ENCODE measurements at regions not wholly inside any gene's neighbourhood (a gene's known extent, or its start where the extent isn't known, plus 50 kb on each side); places are given as distances from the start of the nearest gene placed in this dataset.

DNA sequence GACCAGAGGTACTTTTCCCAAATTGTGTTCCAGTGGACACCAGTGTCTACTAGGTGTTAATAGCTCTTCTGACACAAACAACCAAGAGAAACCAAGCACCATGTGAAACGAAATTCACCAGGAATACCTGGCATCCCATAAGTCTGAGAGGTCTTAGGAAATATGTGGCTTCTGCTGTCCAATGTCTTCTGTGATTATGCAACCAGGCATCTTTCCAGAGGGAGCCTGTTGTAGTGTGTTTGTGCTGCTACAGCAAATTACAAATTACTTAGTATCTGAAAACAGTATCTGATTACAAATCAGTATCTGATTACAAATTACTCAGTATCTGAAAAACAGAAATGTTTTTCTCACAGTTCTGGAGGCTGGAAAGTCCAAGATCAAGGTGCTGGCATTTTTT lies 133.6 kb upstream of the NPVF start:
- TF ChIP-seq, protein P1, sequence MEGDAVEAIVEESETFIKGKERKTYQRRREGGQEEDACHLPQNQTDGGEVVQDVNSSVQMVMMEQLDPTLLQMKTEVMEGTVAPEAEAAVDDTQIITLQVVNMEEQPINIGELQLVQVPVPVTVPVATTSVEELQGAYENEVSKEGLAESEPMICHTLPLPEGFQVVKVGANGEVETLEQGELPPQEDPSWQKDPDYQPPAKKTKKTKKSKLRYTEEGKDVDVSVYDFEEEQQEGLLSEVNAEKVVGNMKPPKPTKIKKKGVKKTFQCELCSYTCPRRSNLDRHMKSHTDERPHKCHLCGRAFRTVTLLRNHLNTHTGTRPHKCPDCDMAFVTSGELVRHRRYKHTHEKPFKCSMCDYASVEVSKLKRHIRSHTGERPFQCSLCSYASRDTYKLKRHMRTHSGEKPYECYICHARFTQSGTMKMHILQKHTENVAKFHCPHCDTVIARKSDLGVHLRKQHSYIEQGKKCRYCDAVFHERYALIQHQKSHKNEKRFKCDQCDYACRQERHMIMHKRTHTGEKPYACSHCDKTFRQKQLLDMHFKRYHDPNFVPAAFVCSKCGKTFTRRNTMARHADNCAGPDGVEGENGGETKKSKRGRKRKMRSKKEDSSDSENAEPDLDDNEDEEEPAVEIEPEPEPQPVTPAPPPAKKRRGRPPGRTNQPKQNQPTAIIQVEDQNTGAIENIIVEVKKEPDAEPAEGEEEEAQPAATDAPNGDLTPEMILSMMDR (IDR thresholded peaks at IDR 0.05; ENCODE audit: partially characterized antibody, unreplicated experiment), result no peak
- H3K4me3 Mint-ChIP-seq (ENCODE audit: unreplicated experiment), result no peak overlapping the region
- no peak overlapping the region for H3K27ac Mint-ChIP-seq (ENCODE audit: unreplicated experiment)
- peaks cover 11% of the 10 kb centered on the region for H3K4me1 Mint-ChIP-seq (ENCODE audit: low read depth, unreplicated experiment)
- H3K36me3 Mint-ChIP-seq (ENCODE audit: unreplicated experiment), result no peaks in the 10 kb centered on the region
- peaks cover 2% of the 10 kb centered on the region for H3K27me3 Mint-ChIP-seq (ENCODE audit: unreplicated experiment)
- no peak for DNase-seq
- H3K9me3 Mint-ChIP-seq (ENCODE audit: unreplicated experiment), result no peaks in the 10 kb centered on the region

DNA sequence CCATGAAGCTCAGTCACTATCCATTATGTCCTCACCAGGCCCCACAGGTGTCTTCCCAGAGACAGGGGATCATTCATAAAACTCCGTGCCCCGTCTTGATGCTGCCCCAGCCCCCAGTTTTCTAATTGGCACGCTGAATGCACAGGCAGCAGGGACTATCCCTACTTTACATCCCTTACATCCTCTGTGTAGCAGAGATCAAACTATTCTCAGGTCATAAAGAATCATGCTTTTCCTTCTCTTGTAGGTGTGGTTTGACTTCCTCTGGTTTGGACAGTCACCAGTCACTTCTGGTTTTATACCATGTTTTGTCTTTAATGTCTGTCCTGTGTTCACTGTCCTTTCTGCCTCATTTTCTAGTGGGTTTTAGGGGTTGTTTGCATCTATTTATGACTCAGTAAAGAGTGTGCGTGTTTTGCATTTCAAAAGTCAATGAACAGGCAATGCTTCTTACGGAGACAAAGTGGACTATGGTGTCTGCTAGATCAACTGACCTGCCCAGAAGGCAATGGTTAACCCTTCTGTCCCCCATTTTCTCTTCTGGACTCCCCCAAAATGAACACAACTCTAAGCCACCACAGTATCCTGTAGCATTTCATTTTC lies 140.4 kb upstream of the NPVF start:
- peaks cover 12% of the 10 kb centered on the region for H3K36me3 Mint-ChIP-seq (ENCODE audit: unreplicated experiment)
- no peak for DNase-seq
- H3K27ac Mint-ChIP-seq (ENCODE audit: unreplicated experiment), result no peak overlapping the region
- TF ChIP-seq, protein P1 (IDR thresholded peaks at IDR 0.05; ENCODE audit: partially characterized antibody, unreplicated experiment), result no peak
- H3K4me1 Mint-ChIP-seq (ENCODE audit: low read depth, unreplicated experiment), result no peaks in the 10 kb centered on the region
- peaks cover 2% of the 10 kb centered on the region for H3K27me3 Mint-ChIP-seq (ENCODE audit: unreplicated experiment)
- no peak overlapping the region for H3K4me3 Mint-ChIP-seq (ENCODE audit: unreplicated experiment)
- no peaks in the 10 kb centered on the region for H3K9me3 Mint-ChIP-seq (ENCODE audit: unreplicated experiment)

DNA sequence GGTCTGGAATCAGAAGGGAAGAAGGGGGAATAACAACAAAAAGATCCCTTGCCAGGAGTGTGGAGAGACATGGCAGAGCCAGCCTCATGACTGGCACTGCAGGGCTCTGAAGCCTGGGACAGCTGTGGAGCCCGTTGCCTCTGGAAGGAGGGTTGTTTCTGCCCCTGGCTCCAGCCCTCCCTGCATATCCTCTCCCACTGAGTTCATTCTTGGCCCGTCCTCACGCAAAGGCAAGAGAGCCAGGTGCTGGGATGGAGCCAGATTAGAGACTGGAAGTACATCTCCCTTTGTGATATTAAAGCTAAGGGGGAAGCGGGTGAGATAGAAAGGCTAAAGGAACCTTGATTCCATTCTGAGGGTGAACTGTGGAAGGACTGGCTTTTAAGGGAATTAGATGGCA lies 141.5 kb upstream of the NPVF start:
- peaks cover 2% of the 10 kb centered on the region for H3K27me3 Mint-ChIP-seq (ENCODE audit: unreplicated experiment)
- H3K4me1 Mint-ChIP-seq (ENCODE audit: low read depth, unreplicated experiment), result no peaks in the 10 kb centered on the region
- no peak for DNase-seq
- TF ChIP-seq, protein P1 (IDR thresholded peaks at IDR 0.05; ENCODE audit: partially characterized antibody, unreplicated experiment), result no peak
- no peaks in the 10 kb centered on the region for H3K9me3 Mint-ChIP-seq (ENCODE audit: unreplicated experiment)
- no peak overlapping the region for H3K4me3 Mint-ChIP-seq (ENCODE audit: unreplicated experiment)
- peaks cover 12% of the 10 kb centered on the region for H3K36me3 Mint-ChIP-seq (ENCODE audit: unreplicated experiment)
- no peak overlapping the region for H3K27ac Mint-ChIP-seq (ENCODE audit: unreplicated experiment)

DNA sequence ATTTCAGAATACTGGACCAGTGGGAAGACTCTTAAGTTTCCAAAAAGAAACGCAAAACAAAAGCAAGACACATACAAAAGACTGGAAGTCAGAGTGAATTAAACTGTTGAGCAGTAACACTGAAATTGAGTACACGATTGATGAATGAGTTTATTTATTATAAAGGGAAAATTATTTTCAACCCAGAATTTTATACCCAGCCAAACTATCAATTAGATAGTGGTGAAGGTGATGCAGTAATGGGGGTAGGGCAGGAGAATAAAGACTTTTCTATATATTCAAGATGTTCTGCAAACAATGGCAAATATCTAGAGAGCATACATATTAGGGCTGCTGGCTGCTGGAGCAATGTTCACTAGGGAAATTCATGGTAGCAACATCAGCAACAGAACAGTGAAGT lies 143.7 kb upstream of the NPVF start:
- no peak for DNase-seq
- no peaks in the 10 kb centered on the region for H3K4me1 Mint-ChIP-seq (ENCODE audit: low read depth, unreplicated experiment)
- TF ChIP-seq, protein P1 (IDR thresholded peaks at IDR 0.05; ENCODE audit: partially characterized antibody, unreplicated experiment), result no peak
- no peak overlapping the region for H3K27ac Mint-ChIP-seq (ENCODE audit: unreplicated experiment)
- H3K36me3 Mint-ChIP-seq (ENCODE audit: unreplicated experiment), result peaks cover 12% of the 10 kb centered on the region
- no peak overlapping the region for H3K4me3 Mint-ChIP-seq (ENCODE audit: unreplicated experiment)
- no peaks in the 10 kb centered on the region for H3K27me3 Mint-ChIP-seq (ENCODE audit: unreplicated experiment)
- H3K9me3 Mint-ChIP-seq (ENCODE audit: unreplicated experiment), result no peaks in the 10 kb centered on the region

DNA sequence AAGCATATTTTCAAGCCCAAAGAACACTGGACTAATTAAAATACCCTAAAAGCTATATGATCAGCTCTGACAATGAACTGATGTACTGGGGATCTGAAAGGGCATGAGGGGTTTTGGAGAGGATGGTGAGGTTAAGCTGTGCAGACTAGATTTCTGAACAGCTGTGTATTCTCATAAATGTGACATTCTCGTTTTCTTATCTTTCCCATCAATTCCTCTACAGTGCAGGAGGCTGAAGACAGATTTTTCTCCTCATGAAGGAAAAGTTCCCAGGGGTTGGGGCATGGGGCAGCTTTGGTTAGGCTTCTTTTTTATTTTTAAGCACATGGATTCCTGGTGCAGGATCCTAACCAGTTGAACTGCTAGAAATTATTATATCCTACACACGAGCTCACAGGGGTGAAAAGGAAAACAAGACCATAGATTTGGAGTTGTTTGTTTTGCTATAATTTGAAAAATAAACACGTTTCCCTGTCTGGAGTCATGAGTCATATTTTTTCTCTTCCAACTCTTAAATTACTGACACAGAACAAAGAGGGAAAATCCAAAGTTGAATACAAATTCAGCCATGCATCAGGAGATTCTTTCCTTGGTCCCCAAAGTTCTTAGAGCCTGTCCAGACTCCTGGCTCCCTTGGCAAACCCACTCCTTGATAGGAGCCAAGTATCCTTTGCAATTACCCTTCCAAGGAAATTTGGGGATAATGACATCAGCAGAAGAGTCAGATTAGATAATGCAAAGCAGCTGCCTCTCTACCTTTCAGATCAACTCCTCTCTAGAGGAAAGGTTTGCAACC lies 147.7 kb upstream of the NPVF start:
- Mint-ChIP-seq H3K36me3 (ENCODE audit: unreplicated experiment) (peaks cover 12% of the 10 kb centered on the region), H3K9me3 (ENCODE audit: unreplicated experiment) (no peaks in the 10 kb centered on the region), H3K4me3 (ENCODE audit: unreplicated experiment) (no peak overlapping the region), H3K4me1 (ENCODE audit: low read depth, unreplicated experiment) (no peaks in the 10 kb centered on the region), H3K27me3 (ENCODE audit: unreplicated experiment) (no peaks in the 10 kb centered on the region), H3K27ac (ENCODE audit: unreplicated experiment) (no peak overlapping the region)
- no peak for DNase-seq
- TF ChIP-seq, protein P1 (IDR thresholded peaks at IDR 0.05; ENCODE audit: partially characterized antibody, unreplicated experiment), result no peak

Data from glutamatergic neuron (in vitro differentiated cells).